ENCODE measurements at regions not wholly inside any gene's neighbourhood (a gene's known extent, or its start where the extent isn't known, plus 50 kb on each side); places are given as distances from the start of the nearest gene placed in this dataset.
"Not testable (repeated sequence)": the region's sequence is repeated elsewhere in the genome, so short reads cannot be mapped to it uniquely, and the experiment has no call there.

DNA sequence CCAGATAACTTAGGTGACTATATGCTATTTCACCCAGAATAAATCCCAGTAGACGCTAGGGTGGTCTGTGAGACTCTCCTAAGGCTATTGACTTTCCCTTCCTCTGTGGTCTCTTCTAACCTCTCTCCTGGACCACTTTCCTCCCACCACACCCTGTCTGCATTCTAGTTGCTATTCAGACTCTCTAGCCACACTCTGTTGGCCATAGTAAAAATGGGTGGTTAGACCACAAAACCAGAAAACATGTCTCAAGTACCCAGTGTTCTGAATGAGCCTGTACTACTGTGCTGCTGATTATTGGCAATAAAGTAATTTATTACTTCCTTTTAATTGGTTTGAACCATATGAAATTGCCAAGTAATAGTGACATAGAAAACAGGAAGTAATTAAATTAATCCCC, 240.8 kb downstream of the KIF20B start:
- DNase-seq (ENCODE audit: low spot score in 2 of 2) = no peak
- FAIRE-seq = no peak

GRCh38 chr10:89944138-89944537, 242.7 kb downstream of the KIF20B start:
- no peak for FAIRE-seq
- DNase-seq (ENCODE audit: low spot score in 2 of 2) = no peak

- no peak for FAIRE-seq
These were observed 244.7 kb downstream of the KIF20B start for GRCh38 chr10:89946106-89946505.

GRCh38 chr10:89949496-89949895, 248.1 kb downstream of the KIF20B start:
- DNase-seq (ENCODE audit: low spot score in 2 of 2) (no peak), FAIRE-seq (no peak)

More at GRCh38 chr10:89946106-89946505, 244.7 kb downstream of the KIF20B start:
- no peak for DNase-seq (ENCODE audit: low spot score in 2 of 2)

- FAIRE-seq (no peak), DNase-seq (ENCODE audit: low spot score in 2 of 2) (no peak)
These were observed 250.9 kb downstream of the KIF20B start for GRCh38 chr10:89952325-89952724.

DNA sequence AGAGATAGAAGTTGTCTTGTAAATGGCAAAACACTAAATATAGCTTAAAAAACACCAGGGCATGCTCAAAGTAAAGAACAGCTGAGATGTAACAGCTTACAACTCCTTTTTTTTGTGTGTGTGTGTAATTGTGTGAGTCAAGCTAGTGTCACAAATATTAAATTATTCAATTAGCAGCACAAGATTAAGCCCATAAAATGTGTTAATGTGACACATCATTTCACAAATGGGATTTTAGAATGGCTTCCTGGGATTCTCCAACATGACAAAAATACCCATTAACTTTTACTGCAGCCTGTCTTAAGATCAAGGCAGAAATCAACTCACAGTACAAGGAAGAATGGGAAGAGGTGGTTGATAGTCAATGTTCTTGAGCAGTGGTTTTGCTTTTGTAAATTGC, 251.4 kb downstream of the KIF20B start:
- FAIRE-seq (no peak), DNase-seq (ENCODE audit: low spot score in 2 of 2) (no peak)

DNA sequence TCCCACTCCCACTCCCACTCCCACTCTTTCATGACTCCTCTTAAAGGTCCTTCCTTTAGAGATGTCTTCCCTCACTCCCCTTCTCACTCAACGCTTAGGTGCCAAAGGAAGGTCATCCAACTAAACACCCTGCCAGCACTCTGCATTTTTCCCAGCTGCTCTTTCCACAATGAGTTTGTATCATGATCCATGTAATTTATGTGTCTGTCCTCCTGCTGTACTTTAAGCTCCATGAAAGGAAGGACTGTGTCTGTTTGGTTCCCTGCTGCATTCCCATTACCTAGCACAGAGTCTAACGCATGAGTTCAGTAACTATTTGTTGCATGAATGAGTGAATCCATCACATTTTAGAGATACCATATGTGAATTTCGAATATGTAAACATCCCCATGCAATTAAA, 252.7 kb downstream of the KIF20B start:
- FAIRE-seq (no peak), DNase-seq (ENCODE audit: low spot score in 2 of 2) (no peak)

GRCh38 chr10:89954787-89955566, 253.6 kb downstream of the KIF20B start:
- DNase-seq (ENCODE audit: low spot score in 2 of 2) = no peak
- peak; percentile 80 for FAIRE-seq

GRCh38 chr10:89959433-89960110, 258.2 kb downstream of the KIF20B start:
- no peak for FAIRE-seq
- no peak for DNase-seq (ENCODE audit: low spot score in 2 of 2)

DNA sequence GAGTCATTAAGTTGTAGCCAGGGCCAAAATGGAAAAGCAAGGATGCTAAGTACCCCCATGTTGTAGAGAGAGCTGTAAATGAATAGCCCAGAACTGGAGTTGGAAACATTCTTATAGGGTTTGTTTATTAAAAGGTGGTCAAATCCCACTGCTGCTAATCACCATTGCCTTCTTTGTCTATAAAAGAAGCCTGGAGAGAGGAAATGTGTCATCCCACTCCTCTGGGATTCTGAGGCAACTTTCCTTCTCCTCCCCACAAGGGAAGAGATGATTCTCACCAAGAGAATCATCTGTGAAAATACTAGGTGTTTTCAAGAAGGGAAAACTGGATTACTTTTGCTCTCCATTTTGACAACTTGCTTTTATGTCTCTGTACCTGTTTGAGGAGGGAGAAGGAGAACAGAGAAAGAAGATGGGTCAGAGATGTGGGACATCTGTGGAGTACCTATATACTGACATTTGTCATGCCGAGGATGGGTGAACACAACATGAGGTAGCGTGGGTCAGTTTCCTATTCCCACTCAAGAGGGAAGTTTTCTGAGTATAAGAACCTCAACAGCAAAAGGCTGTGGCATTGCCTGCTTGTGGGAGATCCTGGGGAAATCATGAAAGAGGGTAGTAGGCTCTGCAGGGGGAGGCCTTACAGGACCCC, 262.2 kb downstream of the KIF20B start:
- DNase-seq (ENCODE audit: low spot score in 2 of 2) = no peak
- FAIRE-seq = no peak

DNA sequence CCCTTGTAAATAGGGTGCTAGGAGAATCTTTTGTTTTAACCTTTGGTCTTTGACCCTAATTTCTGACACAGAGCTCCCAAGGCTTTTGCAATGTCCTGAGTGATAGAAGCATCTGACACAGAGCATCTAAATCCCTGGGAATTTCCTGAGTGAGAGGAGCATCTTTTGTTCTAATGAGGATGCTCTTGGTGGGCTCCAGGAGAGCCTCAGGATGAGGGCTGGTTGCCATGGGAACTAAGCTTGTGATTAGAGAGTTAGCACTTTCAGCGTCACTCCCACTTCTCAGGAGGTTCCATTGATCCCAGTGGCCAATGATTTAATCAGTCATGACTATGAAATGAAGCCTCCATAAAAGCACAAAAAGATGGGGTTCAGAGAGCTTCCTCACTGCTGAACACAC, 264.8 kb downstream of the KIF20B start:
- FAIRE-seq (no peak), DNase-seq (ENCODE audit: low spot score in 2 of 2) (no peak)

- no peak for FAIRE-seq
- no peak for DNase-seq (ENCODE audit: low spot score in 2 of 2)
These were observed 271.9 kb downstream of the KIF20B start for GRCh38 chr10:89973326-89973725.

DNA sequence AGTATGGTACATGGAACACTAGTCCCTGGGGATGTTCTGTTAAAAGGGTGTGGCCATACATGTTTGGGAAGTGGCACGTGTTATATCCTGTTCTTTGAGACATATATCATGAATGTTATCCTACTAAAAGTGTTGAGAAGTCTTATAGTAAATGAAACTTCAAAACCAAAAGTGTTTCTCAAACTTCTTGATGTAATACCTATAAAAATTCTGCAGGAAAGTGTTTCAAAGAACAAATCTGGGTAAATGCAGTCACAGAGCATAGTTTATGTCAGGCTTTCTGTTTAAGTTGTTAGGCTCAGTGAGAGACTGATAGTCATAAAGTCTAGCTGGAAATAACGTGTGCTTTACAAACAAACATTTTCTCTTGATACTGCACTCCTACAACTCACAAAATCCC, 273.7 kb downstream of the KIF20B start:
- DNase-seq (ENCODE audit: low spot score in 2 of 2) = no peak
- no peak for FAIRE-seq

- no peak for FAIRE-seq
- no peak for DNase-seq (ENCODE audit: low spot score in 2 of 2)
These were observed 274.4 kb downstream of the KIF20B start for GRCh38 chr10:89975771-89976170.

- FAIRE-seq (no peak), DNase-seq (ENCODE audit: low spot score in 2 of 2) (no peak)
These were observed 276.7 kb downstream of the KIF20B start for GRCh38 chr10:89978081-89978480.

DNA sequence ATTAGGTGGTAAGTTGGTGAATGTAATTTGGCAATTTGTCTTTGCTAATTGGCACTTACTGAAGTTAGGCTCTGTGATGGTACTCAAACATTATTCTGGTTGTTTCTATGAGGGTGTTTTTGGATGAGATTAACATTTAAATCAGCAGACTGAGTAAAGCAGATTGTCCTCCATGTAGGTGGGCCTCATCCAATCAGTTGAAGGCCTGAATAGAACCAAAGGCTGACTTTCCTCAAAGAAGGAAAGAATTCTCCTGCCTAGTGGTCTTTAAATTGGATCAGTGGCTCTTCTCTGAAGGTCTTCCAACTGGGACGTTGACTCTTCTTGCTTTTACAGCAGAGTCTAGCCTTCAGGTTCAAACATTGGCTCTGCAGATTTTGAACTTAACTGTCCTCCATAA, 278.3 kb downstream of the KIF20B start:
- DNase-seq (ENCODE audit: low spot score in 2 of 2) = no peak
- no peak for FAIRE-seq

- DNase-seq (ENCODE audit: low spot score in 2 of 2) = no peak
- FAIRE-seq = no peak
These were observed 278.8 kb downstream of the KIF20B start for GRCh38 chr10:89980166-89980565.

GRCh38 chr10:89981891-89982290, 280.5 kb downstream of the KIF20B start:
- DNase-seq (ENCODE audit: low spot score in 2 of 2) (no peak), FAIRE-seq (no peak)

DNA sequence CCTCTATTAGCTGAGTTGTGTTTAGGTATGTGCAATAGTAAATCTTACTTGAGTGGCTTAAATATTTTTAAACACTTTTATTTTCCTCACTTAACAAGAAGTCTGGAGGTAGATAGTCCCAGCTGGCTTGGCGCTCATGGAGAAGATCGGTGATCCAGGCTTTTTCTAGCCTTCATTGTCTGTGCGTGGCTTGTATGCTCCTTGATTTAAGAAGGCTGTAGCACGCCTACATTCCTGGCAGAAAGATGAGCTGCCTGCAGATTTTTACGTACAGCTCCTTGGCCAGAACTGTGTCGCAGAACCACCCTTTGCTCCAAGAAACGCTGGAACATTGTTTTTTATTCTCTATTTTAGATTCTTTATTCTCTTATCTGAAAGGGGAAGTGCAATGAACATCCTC, 284.1 kb downstream of the KIF20B start:
- no peak for DNase-seq (ENCODE audit: low spot score in 2 of 2)
- FAIRE-seq = no peak

DNA sequence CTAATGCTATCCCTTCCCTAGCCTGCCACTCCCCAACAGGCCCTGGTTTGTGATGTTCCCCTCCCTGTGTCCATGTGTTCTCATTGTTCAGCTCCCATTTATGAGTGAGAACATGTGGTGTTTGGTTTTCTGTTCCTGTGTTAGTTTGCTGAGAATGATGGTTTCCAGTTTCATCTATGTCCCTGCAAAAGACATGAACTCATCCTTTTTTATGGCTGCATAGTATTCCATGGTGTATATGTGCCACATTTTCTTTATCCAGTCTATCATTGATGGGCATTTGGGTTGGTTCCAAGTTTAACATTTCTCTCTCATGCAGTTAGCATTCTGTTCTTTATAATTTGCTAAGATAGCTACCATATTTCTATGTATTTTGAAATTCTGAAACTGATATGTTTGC, 287.0 kb downstream of the KIF20B start:
- not testable (repeated sequence) for DNase-seq (ENCODE audit: low spot score in 2 of 2); FAIRE-seq

GRCh38 chr10:89992575-89992974, 291.2 kb downstream of the KIF20B start:
- no peak for FAIRE-seq

DNA sequence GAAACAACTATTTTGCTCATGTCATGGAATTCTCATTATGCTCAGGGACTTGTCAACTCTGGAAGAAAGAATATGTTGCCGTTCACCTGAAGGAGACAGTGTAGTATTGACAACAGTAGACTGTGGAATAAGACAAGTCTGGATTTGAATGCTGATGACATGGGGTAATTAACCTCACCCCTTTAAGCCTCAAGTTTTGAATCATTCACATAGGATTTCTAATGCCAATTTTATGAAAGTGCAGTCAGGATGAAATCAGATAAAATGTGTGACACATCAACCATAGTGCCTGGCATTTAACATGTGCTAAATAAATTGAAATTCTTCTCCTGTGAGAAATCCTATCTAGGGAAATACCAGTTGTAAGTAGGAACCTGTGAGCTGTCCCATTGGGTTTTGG, 305.8 kb downstream of the KIF20B start:
- no peak for FAIRE-seq

More at GRCh38 chr10:89992575-89992974, 291.2 kb downstream of the KIF20B start:
- no peak for DNase-seq (ENCODE audit: low spot score in 2 of 2)

More for the DNA sequence above, 305.8 kb downstream of the KIF20B start:
- no peak for DNase-seq (ENCODE audit: low spot score in 2 of 2)

Measured in frontal cortex (tissue), 3 donors.